HG02610 (cell line): ENCODE measurements at regions not wholly inside any gene's neighbourhood (a gene's known extent, or its start where the extent isn't known, plus 50 kb on each side); places are given as distances from the start of the nearest gene placed in this dataset.

Experiments used
- ATAC-seq: cut with Tn5 transposase; IDR thresholded peaks from one replicate; pipeline ENCODE4 v1.9.1; 2021; ENCODE audit warnings: mild to moderate bottlenecking, moderate library complexity; ENCODE audit not compliant: unreplicated experiment

DNA sequence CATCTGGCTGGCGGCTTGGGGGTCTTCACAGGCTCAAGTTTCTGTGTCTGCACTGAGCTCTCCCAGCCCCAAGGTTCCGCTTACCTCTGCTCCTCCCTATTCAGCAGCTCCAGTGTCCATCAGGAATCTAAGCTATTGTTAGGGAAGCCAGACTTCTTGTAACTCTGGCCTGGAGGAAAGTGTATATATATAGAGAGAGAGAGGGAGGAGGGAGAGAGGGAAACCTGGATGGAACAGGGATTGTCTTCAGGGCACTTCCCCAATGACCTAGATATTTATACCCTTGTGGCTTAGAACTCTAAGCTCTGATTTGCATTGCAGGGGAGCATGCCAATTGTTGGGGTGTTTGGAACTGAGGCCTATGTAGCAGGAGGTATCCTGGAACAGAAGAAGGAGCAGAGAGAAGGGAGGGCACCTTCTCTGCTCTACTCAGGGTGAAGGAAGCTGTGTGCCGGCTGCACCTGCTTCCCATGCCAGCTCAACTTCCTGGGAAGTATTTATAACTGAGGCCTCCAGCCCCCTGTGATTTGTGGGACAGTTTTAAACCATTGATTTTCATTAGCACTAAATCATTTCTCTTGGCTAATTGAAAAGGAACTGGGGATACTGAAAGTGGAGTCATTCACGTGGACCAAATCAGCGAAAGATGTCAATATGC, 70.9 kb downstream of the NAV1 start:
- ATAC-seq: no peak

GRCh38 chr1:201610858-201611257, 71.9 kb downstream of the NAV1 start:
- no peak for ATAC-seq

DNA sequence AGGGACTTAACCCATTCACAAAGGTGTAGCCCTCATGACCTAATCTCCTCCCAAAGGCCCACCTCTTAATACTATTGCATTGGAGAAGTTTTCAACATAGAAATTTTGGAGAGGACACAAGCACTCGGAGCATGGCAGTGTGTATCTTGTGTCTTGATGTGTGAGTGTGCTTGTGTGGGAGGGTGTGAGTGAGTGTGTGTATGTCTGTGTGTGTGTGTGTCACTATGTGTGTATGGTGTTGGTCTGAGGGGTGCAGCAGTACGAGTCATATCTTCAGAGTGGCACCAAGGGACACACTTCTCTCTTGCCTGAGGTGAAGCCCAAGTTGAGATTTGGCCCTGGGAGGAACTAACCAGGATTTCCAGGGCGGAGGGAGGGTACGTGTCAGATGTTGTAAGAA, 73.7 kb downstream of the NAV1 start:
- ATAC-seq: no peak

DNA sequence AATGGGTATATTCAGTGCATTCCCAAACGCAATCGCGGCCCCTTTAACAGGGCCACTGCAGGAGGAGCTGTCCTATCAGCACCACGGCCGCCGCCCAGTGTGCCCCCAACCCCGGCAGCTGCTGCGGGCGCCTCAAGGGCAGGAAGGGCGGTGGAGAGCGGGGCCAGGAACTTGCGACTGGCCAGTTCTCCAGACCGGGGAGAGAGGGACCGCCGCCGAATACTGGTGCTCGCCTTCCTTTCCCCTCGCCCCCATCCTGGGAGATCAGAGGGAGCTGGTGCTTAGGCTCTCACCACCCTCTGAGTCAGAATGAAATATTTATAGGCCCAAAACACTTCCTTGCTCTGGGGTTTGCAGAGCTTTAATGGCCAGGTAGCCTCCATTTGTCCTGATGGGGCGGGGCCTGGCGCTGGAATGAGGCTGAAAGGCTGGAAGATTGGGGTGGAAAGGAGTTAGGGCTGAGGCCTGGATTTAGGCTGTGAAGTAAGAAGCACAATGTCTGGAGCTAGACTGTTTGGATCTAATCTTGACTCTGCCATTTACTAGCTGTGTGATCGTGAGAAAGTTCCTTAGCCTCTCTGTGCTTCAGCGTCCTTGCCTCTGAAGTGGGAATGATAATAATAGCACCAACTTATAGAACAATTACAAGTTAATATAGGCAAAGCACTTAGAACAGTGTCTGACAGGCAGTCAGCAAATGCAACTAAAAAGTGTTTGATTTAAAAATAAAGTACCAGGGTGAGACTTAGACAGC, 75.5 kb downstream of the NAV1 start:
- no peak for ATAC-seq

- ATAC-seq: no peak
Observed at GRCh38 chr1:201617157-201617556, 78.2 kb downstream of the NAV1 start.

- no peak for ATAC-seq
Observed at GRCh38 chr1:201618389-201618788, 79.5 kb downstream of the NAV1 start.

DNA sequence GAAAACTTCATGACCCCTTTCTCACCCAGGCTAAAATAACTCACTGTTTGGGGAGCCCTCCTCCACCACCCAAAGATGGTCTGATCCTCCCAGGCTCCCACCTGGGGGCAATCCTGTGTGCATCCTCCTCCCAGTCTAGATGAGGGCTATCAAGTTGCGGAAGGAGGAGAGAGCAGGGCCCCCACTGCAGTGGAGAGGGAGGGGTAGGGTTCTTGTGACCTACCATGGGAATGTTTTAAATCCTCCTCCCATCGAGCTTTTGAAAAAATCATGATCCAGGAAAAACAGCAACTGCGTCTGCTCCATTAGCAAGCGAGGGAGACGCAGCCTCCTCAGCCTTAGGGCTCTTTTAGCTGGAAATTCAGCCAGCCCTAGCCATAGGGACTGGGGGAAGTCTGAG, 80.0 kb downstream of the NAV1 start:
- no peak for ATAC-seq

GRCh38 chr1:201619513-201619912, 80.6 kb downstream of the NAV1 start:
- no peak for ATAC-seq

- ATAC-seq: no peak
Observed at GRCh38 chr1:201622353-201622752, 83.4 kb downstream of the NAV1 start.

DNA sequence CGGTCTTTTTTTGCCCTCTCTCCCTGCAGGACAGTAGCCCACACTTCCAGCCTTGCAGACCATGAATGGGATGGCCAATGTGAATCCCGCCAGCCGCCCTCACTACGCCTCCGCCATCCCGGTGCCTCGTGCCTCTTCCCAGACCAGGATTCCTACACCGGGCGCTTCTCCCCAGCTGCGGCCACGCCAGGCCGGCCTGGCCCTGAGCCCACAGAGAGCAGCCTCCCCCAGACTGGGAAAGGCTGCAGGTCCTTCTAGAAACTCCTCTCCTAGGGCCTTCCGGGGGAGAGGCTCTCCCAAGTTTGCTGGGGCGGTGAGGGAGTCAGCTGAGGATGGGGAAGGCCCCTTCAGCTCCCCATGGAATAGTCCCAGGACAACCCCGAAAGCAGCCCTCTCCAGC, 83.9 kb downstream of the NAV1 start:
- ATAC-seq: no peak

DNA sequence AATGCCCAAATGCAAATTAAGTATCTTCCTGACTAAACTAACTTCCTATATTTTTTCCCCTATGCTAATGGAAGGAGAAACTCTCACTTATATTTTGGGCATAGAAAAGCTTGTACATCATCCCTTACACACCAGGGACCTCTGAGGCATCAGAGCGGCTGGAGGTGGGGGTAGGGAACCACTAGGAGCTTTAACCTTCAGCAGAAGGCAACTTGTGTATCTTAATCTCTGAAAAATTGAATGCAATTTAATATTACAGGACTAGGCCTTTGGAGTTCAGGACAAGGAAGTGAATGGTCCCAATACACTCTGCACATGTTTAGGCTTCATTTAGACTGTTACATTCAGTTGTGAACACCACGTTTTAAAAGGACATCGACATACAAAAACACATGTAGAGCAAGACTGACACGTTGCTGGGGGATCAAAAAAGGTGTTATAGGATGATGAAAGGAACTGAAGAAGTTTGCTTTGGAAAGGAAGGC, 85.9 kb downstream of the NAV1 start:
- no peak for ATAC-seq

DNA sequence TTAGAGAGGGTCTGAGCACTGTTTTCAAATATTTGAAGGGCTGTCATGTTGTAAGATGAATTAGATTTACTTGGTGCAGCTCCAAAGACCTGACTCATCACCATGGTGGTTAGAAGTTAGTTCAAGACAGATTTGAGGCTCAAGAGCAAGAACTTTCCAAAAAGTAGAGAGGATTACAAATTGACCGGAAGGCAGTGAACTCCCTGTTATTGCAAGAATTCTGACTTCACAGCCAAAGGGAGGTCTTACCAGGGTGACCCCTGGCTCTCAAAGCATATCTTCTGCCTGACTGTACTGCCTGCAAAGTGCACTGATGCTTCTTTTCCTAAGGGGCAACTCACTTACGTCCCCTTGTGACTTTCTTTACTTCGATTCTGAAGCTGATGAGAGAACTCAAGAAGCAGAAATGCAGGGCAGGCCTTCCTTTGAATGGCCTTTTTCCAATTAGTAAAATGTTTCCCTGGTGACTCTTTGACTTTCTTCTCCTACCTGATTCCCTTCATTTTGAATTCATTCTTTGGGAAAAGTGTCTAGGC, 86.4 kb downstream of the NAV1 start:
- no peak for ATAC-seq

DNA sequence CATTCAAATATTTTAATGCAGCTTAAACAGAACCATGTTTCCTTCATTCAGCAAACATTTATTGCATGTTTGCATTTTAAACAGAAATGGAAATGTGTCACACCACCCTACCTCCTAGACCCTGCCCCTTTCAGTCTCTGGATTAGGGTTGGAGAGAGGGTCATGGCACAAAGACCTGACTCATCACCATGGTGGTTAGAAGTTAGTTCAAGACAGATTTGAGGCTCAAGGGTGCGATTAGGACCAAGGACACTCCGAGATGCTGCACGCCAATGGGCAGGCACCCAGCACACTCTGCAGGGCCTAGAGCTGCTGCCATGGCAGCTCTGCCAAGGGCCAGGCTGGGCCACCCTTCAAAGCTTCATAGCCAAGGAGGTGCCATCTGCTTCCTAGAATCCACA, 86.9 kb downstream of the NAV1 start:
- ATAC-seq: no peak

GRCh38 chr1:201626629-201627275, 87.8 kb downstream of the NAV1 start:
- no peak for ATAC-seq

- ATAC-seq: no peak
Observed at GRCh38 chr1:201628490-201628889, 89.6 kb downstream of the NAV1 start.

DNA sequence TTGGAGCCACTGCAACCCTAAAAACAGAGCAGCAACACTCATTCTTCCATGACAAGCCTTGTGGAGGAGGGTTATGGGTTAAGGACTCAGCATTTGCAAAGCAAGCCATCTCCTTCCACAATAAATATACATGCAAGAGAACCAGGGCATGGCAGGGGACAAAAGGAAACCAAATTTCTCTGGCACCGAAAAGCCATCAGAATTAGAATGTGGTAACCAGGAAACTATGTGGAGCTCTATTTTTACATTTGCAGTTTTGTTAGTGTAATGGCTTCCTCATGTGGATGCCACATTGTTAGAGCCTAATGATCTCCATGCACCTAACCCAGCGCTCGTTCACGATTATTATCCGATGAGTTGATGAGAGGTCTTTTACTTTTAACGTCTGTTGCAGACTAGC, 91.7 kb downstream of the NAV1 start:
- no peak for ATAC-seq

- no peak for ATAC-seq
Observed at GRCh38 chr1:201631037-201631436, 92.1 kb downstream of the NAV1 start.

- no peak for ATAC-seq
Observed at GRCh38 chr1:201632364-201632952, 93.5 kb downstream of the NAV1 start.

- no peak for ATAC-seq
Observed at GRCh38 chr1:201633297-201633696, 94.4 kb downstream of the NAV1 start.

- ATAC-seq: no peak
Observed at GRCh38 chr1:201633811-201634210, 94.9 kb downstream of the NAV1 start.

DNA sequence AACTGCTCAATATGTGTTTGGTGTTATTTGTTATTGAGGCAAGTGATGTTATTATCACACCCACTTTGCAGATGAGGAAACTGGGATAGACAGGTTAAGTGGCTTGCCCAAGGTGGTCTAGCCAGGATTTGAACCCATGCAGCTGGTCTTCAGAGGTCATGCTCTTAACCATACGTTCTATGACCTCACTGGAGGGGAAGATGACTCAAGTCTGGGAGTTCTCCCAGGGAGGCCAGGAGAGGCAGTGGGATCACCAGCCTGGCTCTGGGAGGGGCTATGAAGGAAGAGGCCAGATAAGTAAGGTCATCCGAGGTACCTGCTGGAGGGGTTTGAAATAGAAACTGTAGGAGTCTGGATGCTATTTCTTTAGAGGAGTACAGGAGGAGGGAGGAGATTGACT, 95.3 kb downstream of the NAV1 start:
- no peak for ATAC-seq
